GM03348 (cell line): ENCODE measurements at regions not wholly inside any gene's neighbourhood (a gene's known extent, or its start where the extent isn't known, plus 50 kb on each side); places are given as distances from the start of the nearest gene placed in this dataset.

ENCODE experiments used
- DNase-seq: peaks from one replicate; pipeline ENCODE4 v3.0.0; 2012; ENCODE audit warnings: low spot score

DNA sequence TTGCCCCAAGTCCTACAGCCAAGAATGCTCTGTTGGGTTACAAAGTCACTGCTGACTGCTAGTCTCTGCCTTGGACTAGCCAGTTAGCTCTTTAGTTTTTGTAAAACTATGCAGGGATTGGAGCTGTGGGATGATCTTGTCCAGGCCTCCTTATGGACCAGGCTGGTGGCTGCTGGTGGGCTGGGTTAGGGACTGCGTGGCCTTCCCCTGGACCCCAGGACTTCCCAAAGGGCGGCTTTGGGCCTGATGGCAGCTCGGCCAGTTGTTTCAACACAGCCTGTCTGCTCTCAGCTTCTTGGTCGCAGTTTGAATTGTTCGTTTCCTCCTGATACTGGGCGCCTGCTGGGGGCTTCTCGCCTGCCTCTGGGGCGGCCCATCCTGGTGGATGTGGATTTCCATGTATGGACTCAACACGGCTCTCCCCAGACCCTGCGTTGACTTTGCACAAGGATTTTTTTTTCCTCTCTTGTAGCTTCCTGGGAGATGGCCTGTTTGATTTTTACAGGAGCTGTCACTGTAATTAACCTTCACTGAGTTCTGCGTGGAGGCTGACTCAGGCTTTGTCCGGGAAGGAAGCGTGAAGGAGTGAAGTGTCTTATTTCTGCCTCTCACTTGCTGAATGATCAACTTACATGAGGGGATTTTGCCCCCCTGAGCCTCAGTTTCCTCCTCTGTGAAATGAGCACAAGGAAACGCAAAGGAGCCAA, 91.9 kb upstream of the NEURL1B start:
- no peak for DNase-seq

DNA sequence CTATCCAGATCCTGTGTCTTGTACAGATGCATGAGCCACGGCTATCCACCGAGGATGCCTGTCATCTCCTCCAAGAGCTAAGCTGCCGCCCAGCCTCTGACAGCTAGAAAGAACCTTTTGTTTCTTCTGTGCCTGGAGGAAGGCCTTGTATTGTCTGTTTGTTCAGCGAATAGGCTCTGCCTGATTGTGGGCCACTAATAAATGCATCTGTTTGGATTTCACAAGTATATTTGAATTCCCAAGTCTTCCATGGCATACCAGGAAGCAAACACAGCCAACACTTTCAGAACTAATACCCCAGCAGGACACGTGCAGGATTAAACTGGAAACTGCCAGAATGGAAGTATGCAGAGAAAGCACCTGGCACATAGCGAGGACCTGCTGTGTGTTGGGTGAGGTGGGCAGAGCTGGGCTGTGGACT, 92.7 kb upstream of the NEURL1B start:
- no peak for DNase-seq

DNA sequence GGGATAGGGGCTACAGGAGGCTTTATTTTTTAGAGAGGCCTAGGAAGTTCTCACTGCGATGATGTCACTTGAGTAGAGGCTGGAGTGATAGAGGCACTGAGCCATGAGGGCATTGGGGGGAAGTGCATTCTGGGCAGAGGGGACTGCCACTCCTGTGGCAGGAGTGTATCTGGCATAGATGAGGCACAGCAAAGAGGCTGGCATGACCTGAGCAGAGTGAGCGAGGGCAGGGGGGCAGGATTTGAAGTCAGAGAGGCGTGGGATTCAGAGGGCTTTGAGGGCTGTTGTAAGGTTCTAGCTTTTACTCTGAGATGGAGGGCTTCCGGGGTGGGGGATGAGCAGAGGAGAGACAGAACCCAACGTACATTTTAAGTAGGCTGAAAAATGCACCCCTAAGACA, 91.9 kb upstream of the SH3PXD2B start:
- DNase-seq, result no peak

DNA sequence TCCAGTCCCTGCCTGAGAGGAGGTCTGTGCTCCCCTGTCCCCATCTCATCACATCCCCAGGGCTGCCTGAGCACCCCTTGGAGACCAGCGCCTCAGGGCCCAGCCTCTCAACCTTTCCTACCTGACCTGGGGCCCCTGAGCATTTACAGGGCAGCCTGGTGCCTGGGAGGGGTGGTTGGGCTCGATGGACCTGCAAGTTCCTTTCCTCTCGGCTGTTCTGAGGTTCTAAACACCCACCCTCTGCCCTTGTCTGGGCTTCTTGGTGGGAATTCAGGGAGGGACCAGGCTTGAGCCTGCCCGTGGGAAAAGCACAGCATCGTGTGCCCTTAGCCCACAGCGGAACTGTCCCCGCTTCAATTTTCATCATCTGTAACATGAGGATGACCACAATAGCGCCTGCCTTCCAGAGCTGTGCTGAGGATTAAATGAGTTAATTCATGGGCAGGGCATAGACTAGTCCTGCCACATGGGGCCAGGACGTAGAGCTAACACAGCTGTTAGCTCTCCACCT, 91.0 kb upstream of the SH3PXD2B start:
- DNase-seq, result no peak

DNA sequence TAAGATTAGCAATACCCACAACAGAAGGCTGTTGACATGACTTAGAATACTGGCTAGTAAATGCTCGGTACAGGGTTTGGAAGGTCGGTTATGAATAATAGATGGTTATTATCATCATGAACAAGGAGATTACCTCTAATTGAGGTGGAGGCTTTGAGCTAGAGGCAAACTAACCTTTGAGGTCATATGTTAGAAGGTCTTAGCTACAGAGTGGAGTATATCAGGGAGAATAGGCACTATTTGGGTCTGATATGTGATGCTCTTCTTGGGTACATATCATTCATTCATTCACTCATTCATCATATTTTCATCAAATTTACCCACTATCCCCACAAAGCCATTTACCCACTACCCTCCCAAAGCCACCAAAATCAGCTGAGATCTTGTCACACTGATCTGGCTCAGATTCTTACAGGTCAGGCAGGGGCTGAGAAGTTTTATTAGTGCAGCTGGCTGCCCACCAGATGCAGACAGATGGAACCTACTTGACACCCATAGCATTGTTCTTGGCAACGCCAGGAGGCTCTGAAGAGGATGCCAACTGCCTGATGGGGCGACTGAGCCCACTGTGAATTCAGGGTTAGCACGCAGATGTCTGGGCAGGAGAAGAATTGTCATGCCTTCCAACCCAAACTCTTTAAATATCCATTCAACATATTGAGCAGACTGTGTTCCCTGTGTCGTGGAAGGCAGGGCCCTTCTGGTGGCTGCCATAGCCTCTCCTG, 90.2 kb upstream of the SH3PXD2B start:
- no peak for DNase-seq

DNA sequence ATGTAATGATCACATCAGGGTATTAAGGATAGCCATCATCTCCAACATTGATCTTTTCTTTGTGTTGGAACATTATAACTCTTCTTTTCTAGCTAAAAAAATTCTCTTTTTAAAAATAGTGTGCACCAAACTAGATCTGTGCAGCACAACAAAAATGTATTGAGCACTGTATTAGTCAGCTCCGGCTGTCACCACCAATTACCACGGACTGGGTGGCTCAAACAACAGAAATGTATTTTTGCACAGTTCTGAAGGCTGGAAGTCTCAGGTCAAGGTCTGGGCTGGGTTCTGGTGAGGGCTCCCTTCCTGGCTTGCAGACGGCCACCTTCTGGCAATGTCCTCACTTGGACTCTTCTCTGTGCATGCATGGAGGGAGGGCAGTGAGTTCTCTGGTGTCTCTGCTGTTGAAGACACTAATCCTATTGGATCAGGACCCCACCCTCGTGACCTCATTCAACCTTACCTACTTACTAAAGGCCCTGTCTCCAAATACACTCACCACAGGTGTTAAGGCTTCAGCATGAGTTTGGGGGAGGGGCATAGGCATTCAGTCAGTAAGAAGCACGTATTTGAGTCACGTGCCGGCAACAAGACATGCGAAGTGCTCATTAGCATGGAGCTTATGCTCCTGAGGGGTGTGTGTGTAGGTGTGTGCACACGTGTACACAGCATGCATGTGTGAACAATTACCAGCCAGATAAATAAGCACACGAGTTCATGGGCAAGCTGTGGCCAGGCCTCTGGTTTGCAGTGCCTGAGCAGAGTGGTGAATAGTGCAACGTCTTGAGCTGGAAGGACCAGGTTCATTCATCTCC, 89.4 kb upstream of the SH3PXD2B start:
- no peak for DNase-seq

DNA sequence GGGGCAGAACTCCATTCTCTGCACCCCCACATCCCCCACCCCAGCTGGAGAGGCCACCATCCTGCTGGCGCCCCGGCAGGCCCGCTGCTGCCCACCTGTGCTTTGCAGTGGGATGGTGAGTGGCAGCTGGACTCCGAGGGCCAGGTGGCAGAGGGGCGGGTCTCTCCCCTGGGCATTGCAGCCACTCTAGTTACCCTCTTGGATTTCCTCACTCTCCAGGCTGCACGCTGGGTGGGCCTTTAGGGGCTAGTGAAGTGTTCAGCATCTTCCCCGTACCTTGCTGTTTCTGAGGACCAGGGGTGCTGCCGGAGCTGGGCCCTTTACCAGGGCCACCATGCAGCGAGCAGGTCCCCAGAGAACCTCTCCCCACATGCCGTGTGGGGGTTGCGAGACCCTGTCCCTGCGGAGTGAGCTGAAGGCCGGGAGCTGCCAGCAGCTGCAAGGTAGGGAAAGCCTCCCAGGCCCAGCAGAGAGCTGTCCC, 88.4 kb upstream of the SH3PXD2B start:
- DNase-seq, result no peak

DNA sequence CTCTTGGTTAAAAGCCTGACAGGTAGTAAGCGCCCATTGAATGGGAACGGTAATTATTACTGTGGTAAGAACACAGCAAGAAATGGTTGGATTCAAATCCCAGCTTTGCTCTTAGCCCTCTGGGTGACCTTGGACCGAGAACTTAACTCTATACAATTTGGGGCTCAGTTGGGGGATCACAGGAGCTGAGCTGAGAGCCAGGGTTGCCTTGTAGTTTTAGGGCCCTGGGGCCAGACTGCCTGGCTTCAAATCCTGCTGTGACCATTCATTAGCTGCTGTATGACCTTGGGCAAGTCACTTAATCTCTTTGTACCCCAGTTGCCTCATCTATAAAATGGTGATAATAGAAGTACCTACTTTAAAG, 87.4 kb upstream of the SH3PXD2B start:
- DNase-seq, result no peak

DNA sequence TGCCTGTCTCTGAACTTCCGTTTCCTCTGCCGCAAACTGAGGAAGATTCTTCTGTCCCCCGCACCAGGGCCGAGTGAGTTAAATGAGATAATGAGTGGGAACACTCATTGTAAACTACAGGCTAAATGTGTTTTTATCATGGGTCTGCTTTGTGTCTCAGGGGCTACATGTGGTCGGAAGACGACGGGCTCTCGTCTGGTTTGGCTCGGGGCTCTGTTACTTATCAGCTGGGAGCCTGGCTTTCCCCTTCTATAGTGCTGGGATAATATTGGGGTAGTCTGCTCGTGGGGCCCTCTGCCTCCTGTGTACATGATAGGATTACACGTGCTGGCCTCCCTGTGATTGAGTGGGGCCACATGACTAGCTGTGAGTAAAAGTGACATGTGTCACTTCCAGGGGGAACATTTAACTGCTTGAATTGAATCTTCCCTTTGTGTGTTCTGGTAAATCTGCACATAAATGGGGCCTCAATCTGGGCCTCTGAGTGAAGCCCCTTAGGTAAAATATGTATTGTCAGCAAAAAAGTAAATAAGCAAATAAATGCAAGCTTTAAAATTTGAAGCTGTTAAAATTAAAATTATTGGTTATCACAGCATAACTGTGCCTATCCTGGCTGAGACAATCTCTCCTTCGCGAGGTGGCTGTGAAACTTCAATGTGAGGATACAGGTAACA, 86.9 kb upstream of the SH3PXD2B start:
- no peak for DNase-seq

DNA sequence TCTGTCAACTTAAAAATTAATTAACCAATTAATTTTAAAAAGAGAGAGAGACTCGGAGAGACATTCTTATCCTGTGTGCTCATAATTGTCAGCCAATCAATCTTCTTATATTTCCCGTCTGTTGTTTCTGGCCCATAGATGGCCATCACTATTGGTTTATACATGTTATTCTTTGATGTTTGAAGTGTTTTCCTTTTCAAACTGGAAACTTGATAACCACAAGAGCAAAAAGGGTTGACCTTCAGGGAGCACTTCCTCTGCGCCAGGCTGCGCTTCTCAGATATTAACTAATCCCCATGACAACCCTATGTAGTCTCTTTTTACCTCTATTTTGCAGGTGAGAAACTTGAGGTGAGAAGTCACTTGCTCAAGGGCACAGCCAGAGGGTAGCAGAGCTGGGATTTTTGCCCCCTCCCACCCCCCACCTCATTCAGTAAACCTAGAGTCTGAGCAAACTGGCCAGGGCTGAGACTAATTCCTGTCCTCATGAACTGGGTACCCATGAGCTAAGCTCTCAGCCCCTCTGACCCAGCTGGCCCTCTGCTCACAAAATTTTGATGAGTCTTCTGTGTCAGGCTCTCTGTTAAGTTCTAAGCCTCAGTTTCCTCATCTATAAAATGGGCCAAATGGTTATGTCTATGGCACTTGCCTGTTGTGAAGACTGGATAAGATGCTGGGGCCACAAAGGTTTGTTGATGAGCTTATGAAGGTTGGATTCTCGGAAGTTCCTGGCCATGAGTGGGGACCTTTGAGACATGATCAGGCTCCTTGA, 86.0 kb upstream of the SH3PXD2B start:
- DNase-seq, result no peak

DNA sequence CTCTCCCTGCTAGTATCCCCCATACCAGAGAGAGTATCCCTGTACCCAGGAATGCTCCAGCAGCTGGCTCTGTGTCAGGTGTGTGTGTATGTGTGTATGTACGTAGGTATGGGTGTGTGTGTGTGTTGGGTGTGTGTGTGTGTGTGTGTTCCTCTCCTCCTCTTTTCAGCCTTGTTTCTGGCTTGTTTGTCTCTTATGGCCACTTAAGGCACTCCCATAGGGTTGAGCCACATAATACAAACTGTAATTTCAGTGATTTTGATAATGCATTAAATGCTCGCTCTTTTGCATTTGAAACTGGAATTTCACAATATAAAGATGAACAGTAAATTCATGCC, 80.8 kb upstream of the SH3PXD2B start:
- peak; percentile 1 for DNase-seq

DNA sequence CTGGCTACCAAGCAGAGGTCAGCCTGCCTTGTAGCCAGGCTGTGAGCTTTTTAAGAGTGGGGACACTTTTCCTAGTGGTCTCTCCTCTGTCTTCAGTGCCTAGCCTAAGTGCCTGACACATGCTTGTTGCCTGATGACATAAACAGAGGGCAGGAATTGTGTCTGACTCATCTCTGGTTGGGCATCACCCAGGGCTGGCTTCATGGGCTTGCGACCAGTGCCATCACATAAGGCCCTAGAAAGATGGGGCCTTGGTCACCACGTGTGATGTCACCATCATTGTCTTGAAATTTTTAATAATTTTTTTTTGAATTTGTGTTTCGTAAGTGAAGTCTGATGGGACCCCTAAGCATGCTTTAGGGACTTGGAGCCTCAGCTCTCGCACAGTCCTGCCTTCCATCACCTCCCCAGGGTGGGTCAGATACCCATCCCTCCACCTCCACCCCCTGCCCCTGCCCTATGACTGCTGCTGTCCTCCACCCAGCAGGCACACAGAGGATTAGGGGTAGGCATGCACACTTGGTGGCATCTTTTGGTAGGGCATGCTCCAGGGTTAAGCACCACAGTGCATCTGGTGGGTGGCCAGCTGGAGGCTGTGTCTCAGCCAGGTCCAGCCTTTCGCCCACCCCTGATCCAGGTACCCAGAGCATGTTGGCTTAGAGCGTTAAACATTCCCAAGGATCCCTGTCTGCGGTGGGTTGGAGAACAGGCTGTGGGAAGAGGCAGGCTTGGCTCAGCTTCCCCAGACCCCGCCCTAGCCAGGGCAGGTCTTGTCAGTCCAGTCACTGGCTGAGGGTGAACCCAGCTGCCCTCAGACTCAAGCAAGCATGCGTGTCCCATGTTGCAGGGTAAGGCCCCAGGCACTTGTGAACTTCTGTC, 80.1 kb upstream of the SH3PXD2B start:
- peak; percentile 15 for DNase-seq

DNA sequence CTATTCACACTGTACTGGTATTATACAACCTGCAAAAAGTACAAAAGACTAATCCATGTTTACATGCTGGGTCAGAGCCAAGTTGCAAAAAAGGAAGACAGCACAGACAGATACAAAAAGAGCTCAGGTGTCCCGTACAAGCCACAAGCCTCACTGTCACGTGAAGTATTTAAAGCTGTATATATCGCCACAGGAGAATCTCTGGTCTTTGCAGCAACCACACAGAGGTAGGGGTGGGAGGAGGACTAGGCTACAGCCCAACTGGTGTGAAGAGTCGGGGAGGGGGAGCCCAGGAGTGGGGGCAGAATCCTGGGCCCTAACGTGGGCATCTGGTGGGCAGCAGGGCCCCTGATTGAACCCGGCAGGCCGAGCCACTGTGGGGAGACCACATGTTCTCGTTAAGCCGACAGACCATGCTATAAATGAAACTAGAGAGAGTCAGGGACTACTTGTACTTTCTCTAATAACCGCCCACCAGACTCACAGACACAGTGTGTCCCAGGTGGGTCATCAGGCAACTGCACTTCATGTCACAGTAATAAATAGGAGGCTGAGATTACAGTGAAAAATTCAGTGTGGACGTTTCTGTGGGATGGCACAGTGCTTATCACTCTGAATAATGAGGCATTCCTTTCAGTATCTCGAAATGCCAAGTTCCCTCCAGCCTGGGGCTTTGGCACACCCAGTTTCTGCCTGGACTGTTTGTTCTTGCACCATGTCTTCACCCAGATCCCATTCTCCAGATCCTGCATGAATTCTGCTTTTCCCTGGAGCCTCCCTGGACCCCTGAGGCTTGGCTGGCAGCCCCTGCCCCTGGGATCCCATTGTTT, 79.3 kb upstream of the SH3PXD2B start:
- peak; percentile 20 for DNase-seq

DNA sequence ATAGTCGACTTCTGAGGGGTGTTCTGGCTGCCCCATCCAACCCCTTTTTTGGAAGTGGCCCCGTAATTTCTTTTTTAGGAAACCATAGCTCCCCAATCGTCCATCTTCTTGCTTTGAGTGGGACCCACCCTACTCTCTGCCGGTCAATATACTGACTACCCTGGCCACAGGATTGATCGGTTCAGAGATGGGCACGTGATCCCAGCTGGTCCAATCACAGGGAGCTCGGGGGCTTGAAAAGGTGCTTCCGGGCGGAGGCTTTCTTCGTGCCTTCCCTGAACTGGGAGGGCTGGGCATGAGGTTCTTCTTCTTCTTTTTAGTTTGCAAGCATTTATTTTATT, 78.7 kb upstream of the SH3PXD2B start:
- peak; percentile 1 for DNase-seq

DNA sequence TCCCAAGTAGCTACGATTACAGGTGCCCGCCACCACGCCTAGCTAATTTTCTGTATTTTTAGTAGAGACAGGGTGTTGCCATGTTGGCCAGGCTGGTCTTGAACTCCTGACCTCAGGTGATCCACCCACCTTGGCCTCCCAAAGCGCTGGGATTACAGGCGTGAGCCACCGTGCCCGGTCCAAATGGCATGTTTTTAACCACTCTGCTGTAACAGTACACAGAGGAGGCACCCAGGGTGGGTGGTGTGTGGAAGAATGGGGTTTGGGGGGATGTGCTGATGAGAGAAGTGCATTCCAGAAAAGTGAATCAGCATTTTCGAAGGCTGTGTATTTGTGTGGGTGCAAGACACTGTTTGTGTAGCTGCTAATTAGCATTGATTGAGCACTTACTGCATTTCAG, 78.1 kb upstream of the SH3PXD2B start:
- DNase-seq, result peak; percentile 14

DNA sequence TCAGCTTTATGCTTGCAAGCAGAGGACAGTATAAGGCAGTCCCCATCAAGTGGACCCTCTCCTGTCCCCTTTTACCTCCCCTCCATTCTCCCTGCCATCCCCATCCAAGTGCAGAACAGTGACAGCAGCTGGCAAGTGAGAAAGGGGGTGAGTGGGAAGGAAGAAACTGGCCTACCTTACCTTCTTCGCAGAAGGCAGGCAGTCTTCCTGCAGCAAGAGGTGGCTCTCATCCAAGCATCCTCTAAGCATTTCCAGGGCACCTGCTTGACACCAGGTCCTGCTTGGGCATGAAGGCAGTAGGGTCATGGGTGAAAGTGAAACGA, 77.3 kb upstream of the SH3PXD2B start:
- DNase-seq, result peak; percentile 2

DNA sequence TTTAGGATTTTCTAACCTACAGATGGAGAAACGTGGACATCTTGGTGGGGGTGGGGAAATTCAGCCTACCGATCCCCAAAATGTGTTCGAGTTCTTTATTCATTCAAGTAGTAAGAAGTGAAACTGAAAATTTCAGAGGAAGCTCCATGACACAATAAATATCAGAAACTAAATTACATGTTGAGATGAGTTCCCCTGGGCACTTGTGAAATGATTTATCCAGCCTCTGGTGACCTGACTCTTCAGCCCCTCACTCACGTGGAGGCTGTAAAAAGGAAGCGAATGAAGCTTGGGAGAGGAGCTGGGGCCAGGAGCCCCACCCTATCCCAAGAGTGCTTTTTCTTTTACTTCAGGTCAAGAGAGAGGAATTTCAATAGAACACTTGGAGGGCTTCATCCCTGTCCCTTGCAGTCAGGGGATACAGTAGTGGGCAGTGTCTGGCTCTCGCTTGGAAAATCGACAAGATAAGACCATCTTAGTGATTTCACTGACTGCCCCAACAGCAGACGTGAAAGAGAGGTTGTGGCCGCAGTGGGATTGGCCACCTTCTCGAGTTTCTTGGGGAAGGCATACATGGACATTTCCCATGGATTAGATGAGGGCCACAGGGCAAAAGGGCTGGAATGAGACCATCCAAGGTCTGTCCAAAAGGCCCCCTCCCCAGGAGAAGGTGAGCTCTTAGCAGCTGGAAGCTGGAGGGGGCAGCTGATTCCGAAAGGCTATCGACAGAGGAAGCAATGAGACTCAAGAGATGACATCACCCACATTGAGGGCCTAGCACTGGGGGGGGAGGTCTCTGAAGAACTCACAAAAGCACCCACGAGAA, 76.8 kb upstream of the SH3PXD2B start:
- DNase-seq, result peak; percentile 2

DNA sequence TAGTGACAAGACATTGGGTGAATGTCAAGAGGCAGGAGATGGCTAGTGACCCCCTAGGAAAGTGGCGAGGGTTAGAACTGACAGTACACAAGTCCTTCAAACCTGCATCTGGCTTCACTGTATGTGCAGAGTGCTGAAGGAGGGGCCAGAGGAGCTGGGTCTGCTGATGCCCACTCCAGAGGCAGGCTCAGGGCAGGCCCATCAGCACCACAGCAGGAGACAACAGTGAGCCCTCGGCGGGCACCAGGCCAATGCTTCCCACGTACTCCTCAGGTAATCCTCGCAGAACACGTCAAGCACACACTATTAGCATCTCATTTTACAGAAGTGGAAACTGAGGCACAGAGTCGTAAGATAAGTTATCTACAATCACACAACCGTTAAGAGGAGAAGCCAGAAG, 76.1 kb upstream of the SH3PXD2B start:
- DNase-seq, result peak; percentile 4

DNA sequence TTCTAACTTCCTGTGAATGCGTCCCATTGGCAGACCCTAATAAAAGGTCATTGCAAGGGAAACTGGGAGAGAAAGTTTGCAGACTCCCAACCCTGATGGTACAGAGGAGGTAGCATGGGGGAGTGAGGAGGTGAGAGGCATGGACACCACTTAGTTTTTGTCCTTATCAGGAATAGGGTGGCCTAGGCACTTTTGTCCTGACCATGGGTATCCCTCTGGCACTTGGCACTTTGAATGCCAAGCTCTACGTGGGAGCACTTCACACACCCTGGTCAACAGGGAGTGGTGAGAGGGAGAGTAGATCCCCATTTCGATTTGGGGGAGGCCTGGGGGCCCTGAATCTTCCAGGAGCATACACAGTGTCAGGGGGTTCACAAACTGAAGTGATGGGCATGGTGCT, 75.6 kb upstream of the SH3PXD2B start:
- peak; percentile 1 for DNase-seq
